ENCODE measurements at regions not wholly inside any gene's neighbourhood (a gene's known extent, or its start where the extent isn't known, plus 50 kb on each side); places are given as distances from the start of the nearest gene placed in this dataset.

DNA sequence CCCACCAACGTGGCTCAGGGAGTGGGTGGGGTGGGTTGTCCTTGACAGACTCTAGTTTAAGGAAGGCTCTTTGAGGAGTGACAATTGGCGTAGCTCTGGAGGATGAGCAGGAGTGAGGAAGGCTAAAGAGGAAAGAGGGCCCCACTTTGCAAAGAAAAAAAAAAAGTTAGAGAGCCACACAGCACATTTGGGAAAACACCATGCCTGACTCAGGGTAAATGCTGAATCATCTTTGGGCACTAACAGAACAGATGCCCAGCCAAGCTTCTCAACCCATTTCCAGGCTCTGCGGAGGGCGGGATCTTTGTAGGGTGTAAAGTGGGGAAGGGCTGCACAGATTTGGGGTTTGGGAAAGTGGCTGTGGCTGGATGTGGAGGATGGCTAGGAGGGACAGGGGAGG, 179.1 kb upstream of the RGMA start:
- no peak for DNase-seq (ENCODE audit: low spot score)

DNA sequence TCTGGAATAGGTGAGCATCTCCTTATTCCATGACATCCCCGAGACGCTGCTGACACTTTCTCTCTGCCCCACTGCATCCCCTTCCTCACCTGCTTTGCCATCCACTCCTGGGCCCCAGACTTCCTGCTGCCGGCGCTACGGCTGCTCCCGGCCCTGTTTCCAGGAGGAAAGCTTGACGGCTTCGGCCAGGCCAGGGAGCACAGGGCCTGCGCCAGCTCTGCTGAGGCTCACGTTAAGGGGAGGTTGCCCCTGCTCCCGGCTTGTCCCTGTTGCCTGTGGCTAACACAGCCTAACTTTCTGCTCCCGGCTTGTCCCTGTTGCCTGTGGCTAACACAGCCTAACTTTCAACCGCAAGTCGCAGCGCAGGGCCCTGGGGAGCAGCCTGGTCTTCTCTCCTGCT, 177.3 kb upstream of the RGMA start:
- no peak for DNase-seq (ENCODE audit: low spot score)

DNA sequence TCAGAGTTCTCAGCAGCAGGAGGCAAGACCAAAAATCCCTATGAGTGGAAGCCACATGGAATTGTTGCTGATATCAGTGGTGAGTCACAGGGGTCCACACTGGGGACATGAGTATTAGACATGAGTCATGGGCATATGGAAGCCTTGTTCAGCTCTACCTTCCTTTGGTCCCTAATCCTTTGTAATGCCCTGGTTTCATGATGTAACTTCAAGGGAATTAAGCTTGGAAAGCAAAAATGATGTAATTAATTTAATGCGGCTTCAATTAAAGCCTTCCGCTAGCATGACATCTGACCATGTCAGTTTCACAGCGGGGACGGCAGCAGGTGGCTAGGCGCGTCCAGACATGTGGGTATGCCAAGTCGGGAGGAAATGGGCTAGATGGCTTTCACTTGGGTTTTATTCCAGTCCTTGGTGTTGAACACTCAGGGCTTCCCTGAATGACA, 176.1 kb upstream of the RGMA start:
- DNase-seq (ENCODE audit: low spot score), result no peak

DNA sequence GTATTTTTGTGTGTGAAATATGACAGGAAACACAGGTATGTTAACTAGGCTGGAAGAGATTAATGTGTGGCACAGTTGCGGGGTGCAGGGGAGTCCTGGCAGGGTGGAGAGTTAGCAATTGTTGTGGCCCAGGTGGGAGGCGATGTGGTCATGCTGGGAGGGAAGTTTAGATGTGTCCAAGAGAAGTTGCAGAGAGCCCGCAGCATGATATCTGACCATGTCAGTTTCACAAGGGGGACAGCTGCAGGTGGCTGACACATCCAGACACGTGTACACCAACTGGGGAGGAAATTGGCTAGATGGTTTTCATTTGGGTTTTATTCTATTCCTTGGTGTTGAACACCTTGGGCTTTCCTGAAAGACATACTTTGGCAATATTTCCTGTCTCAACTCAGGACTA, 172.8 kb upstream of the RGMA start:
- DNase-seq (ENCODE audit: low spot score), result no peak

DNA sequence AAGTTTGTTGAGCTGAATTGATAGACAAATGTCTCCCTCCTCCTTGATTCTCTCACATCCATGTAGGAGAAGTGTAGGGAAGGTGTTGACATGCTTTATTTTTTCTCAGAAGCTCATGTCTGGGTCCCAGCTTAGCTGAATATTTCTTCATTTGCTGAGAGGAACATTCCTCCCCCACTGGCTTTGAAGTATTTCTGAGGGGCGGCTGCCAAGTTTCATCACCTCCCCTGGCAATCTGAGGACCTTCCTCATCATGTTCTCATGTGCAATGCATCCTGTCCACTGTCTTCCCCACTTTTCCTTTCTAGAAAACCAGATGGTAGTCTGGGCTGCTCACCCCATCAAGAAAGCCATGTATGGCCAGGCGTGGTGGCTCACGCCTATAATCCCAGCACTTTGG, 168.9 kb upstream of the RGMA start:
- no peak for DNase-seq (ENCODE audit: low spot score)

DNA sequence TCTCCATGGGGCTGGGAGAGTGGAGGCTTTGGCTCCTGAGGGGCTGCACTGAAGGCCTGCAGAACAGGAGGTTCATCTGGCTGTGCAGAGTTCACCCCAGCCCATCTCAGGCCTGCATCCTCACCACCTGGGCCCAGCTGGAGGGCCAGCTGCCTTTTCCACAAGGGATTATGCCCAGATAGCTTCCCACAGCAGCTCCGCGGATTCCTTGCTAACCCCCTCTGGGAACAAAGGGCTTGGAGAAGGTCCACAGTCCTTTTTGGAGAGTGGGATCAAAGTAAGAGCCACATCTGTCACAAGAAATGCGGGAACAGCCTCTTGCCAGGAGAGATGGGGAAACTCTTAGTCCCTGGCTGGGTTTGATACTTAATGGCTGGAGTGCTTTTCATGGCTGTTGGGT, 164.7 kb upstream of the RGMA start:
- no peak for DNase-seq (ENCODE audit: low spot score)

DNA sequence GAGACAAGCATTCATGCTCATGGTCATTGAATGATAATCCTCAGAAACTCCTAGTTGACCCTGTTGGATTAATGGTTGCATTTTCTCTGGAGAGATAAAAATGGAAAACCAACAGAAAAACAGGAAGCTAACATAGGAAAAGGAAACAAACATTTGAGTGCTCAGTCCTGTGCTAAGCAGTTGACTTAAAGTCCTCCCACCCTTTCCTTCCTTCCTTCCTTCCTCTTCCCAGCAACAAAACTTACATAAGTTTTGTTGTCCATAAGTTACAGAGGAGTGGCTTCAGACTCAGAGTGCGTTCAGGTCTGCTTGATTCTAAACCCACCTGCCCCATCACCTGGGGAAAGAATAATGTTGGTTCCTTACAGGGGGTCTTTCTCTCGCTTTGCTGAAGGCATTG, 163.8 kb upstream of the RGMA start:
- DNase-seq (ENCODE audit: low spot score), result no peak

DNA sequence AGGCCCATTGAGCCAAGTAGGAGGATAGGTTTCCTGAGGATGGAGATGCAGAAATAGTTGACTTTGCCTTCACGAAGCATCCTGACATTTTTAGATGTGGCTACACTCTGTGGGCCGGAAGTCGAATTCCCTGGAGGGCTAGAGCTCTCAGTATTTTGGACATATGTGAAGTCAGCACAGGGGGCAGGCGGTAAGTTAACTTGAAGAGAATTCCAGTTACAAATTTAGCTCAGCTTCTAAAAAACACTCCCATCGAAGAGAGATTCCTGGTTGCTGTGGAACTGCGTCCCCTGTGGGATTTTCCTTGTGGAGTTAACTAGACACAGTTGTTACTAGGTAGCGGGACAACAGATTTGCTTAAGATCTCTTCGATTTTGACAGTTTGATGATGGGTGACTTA, 161.9 kb upstream of the RGMA start:
- no peak for DNase-seq (ENCODE audit: low spot score)

DNA sequence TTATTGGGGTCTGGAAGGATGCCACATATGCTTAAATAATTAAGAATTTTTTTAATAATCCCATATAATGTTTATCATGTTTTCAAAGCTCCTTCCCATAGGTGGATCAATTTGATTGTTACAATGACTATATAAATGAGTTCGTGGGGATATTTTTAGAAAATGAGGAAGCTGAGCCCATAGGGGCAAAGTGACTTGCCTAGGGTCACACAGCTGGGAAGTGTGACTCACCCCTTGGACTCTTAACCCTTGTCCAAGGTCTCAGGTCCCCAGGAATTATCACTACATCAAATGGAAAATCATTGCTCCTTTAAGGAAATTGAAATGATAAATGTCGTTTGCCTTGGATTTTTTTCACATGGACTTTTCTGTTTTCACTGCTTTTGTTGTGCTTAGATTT, 161.2 kb upstream of the RGMA start:
- DNase-seq (ENCODE audit: low spot score), result no peak

DNA sequence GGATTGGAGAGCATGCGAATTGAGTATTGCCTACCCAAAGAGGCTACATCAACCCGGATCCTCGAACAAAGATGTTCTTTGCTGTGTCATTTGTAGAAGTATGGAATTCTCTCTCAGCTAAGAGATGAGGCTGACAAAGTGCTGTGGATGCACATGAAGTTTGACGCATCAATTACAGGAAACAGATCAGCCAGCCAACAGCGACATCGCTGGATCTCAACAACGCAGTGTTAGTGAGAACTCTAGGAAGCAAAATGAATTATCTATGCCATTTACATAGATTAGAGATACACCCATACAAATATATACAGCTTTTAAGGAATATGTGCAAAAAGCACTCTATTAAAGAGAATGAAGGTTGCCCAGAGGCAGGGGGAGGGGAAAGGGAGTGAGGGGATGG, 160.6 kb upstream of the RGMA start:
- DNase-seq (ENCODE audit: low spot score), result no peak

DNA sequence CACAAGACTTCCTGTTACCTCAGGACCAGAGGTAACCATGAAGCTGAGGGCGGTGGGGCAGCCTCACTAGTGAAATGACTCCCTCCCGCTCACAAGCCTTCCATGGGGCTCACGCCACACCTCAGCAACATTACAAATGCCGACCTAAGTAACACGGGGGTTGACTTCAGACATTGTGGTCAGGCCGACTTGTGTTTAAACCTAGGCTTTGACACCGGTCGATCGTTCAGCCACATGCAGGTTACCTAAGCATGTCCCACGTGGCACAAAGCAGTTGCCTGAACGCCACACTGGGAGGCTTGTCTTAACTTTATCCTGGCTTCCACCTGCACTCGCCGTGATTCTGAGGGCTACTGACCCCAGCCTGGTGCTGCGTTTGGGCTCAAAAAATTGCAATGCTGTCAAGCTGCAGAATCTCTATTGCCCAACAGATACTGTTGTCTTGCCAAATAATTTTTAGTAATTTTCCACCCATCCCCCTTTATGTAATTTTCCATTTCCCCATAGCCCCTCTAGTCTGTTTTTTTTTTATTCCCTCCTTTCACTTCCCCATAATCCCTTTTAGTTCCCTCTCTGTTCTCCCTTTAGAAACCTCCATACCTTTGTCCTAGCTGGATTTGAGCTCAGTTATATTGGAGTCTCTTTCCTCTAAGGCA, 158.6 kb upstream of the RGMA start:
- DNase-seq (ENCODE audit: low spot score), result no peak

DNA sequence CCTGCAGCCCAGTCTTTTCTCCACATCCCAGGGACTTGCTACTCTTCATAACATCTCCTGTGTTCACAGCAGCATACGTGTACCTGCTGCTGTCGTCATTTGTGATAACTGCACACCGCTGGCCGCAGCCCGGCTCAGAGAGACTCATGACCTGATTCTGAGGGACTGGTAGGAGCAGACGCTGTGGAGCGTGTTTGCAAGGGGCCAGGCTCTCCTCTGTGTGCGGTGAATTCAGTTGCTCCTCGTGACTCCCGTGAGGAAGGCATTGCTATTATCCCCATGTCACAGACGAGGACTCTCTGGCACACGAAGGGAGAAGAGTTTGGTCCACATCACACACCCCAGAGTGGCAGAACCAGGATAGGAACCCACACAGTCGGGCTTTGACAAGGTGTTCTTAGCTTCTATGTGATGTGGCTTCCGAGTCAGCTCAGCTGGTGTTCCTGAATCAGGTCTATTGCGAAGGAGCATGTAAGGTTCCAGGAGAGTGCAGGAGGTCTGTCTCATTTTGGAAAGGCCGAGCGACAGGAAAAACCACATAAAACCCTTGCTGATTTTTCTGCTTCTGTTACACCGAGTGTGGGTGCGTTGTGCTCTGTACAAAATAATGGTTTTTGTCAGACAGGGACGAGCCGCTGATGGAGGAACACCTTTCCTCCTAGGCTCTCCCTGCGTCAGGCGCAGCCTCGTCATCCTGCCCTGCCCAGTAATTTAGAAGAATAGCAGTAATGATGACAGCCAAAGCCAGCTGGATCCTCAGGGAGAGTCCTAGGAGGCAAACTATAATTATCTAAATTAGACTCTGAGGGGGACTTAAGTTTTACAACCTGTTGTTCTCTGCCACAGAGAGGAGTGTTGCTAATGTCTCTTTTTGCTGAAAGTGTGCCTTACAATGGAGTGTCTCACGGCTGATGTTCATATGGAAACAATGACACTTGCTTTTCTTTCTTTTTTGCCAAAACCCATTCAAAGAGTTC, 157.5 kb upstream of the RGMA start:
- no peak for DNase-seq (ENCODE audit: low spot score)

DNA sequence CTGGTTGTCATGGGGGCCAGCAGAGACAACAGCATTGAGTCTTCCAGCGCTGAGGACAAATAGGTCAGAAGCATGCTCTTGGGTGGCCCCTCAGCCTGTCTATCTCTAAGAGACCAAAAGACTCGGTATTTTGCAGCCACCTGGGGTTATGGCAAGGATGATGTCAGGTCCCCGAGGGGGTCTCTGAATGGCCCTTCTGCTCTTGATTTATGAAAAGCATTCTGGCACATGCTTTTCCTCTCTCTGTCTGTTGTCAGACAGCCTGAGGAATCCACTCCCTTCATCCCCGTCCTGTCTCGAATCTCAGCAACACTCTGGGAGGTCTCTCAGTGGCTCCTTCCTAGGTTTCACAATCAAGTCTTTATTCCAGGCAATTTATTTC, 156.6 kb upstream of the RGMA start:
- DNase-seq (ENCODE audit: low spot score), result no peak

DNA sequence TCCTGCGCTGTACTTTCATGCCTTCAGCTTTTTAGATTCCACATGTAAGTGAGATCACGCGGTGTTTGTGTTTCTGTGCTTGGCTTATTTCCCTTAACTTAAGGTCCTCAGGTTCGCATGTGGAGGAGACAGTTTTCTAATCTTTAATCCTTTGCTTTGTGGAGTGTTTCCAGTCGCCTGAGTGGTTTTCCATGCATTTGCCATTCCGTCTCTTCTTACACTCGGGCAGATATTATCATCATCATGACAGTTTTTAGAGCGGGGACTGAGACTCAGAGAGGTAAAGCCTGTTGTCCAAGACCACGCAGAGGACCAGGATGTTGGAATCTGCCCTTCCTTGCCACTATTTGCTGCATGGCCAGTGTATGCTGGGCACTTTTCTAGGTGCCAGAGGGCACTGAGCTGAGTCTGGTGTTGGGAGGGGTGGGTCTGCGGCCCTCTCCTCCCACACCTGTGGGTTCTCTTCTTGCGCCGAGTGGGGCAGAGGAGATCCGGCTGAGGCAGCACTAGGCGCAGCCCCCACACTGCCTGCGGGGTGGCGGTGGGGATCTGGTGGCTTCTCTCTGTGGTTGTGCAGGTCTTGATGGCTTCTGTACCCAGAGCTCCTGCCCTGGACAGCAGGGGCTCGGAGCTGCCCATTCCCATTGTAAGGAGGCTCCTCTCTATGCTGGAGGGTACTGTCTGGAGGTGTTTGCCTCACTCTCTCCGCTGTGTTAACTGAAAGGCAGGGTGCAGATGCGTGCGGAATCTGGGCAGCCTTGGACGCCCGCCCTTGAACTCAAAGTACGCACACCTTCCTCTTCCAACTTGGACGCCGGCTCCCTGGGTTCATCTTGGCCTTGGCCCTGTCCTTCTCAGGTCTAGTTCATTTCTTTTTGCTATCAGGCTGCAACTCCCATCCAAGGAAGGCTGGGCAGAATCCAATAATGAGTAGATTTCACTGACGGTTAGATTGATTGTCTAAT, 156.0 kb upstream of the RGMA start:
- no peak for DNase-seq (ENCODE audit: low spot score)

DNA sequence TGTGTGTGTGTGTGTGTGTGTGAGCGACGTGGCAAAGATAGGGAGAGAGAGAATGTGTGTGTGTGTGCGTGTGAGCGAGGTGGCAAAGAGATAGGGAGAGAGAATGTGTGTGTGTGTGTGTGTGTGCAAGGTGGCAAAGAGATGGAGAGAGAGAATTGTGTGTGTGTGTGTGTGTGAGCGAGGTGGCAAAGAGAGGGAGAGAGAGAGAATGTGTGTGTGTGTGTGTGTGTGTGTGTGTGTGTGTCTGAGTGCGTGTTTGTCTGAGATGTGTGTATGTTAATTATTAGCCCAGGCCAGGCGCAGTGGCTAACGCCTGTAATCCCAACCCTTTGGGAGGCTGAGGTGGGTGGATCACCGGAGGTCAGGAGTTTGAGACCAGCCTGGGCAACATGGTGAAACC, 154.6 kb upstream of the RGMA start:
- no peak for DNase-seq (ENCODE audit: low spot score)

DNA sequence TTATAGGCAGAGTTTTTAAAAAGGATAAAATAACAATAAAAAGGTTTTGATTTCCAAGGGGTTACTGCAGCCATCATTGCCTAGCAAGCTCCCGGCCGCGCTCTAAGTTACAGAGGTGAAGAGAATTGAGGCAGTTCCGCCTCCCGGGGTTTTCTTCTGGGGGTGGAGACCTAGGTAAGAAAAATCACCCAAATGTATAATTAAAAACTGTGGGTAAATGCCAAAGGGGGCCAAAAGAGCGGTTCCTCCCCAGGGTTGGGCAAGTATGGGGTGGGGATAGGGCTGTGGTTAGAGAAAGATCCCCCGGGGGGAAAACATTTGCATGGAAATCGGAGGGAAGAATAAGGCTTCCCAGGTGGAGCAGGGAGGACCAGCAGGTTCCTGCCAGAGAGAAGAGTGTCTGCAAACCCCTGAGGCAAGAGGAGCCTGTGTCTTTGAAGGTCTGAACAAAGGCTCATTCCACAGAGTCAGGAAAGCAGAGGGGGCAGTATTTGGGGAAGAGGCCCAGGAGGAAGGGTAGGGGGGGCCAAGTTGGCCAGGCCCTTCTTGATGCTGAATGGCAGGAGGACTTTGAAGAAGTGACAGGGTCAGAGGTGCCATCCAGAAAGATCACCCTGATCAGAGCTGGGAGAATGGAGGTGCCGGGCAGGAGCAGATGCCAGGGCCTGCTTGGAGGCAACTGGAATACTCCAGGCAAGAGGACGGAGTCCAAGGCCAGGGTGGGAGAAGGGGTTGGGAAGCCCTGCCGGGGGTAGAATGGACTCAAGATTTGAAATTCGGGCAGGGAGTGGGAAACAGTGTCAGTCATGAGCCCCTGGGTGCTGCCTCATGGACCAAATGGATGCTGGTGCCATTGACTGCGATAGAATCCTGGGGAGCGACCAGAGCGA, 152.9 kb upstream of the RGMA start:
- no peak for DNase-seq (ENCODE audit: low spot score)

DNA sequence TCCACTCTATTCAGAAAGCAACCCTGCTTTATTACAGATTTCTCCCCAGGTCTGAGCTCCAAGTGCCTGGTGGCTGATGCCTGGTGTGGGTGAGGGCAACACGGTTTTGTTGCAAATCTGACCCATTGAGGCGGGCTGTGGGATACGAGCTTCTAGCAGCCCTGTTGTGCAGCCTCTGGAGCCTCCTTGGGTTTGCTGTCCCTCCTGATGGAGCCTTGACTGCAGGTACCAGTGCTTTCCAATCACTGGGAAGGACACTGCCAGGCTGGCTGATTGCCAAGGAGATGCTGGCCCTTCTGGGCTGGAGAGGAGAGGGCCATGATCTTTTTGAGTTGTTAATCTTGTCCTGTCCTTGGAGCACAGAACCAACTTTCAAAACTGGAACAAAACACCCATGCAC, 151.0 kb upstream of the RGMA start:
- no peak for DNase-seq (ENCODE audit: low spot score)

DNA sequence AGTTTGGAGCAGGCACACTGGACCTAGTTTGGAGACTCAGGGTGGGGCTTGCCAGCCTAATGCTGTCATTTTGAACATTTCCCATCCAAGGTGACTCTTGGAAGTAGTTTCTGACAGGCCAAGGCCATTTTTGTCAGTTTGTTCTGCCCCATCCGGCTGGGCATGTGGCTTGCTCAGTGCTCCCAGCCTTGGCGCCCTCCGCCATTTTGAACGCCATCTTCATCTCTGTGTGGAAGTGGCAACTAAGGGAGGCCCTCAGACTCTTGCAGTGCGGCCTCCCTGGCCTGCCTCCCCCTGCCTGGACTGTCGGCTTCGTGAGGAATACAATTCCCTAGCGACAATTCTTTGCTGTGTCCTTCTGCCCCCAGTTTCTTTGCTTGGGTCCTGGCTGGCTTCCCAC, 150.6 kb upstream of the RGMA start:
- no peak for DNase-seq (ENCODE audit: low spot score)

DNA sequence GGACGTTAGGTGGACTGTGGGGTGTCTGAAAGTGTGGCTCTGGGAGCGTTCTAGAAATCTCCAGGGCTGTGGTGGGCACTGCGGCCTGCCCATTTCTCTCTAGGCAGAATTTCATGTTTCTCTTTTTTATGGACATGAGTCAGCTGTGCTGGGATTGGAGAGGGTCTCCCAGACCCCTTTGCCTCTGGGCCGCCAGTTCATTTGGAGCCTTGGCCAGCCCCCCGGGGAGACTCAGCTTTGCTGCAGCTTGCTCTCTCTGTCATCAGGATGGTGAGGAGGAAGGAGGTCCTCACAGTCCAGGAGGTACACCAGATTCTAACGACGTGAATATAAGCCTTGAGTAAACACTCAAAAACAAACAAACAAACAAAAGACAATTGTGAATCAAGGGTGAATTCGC, 149.6 kb upstream of the RGMA start:
- DNase-seq (ENCODE audit: low spot score), result no peak

DNA sequence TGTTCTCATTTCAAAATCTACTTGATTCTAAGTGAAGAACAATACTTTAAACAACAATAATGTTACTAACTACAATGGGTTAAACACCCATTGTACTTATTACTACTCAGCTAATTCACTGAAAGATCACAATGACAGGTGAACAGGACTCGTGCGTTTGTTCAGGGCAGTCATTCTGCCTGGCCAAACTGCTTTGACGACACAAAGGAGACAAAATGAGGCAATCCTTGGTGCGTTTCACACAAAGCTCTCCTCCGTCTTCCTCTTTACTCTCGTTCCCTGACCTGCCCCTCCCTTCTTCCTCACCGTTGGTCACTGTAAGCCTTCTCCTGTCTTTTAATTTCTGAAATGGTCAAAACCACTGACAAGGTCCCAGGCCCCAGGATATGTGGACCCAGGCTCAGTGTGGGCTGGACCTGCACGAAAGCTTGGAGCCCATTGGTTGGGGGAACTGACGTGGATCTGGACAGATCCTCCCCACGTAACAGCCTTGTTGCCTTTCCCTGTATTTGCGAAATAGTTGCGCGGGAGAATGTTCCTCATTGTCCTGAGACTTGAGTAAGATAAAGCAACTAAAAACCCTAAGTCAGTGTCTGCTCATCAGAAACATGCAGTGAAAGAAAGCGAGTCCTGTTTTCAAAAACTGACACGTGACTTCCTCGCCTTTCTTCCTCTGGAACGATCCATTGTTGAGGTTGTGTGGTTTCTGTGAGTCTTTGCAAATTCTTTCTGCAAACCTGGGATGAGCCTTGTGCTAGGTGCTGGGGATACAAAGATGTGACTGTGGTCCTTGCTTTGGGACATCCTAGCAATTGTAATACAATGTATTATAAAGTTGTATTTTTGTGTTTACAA, 147.1 kb upstream of the RGMA start:
- DNase-seq (ENCODE audit: low spot score), result no peak

Data from activated CD4-positive, alpha-beta T cell treated with anti-CD3 and anti-CD28 coated beads, Interleukin-2, Interleukin-4, amounts not matched to agents 100 ng/mL and 50 ng/mL, durations not matched to agents 16 hours and 8 hours (primary cell).